ENCODE measurements at regions not wholly inside any gene's neighbourhood (a gene's known extent, or its start where the extent isn't known, plus 50 kb on each side); places are given as distances from the start of the nearest gene placed in this dataset.

GRCh38 chr6:121020656-121021055 lies 313.6 kb downstream of the TBC1D32 start:
- Histone ChIP-seq H3K4me3 (no peak overlapping the region), H3K27me3 (no peaks in the 10 kb centered on the region), H3K27ac (no peak overlapping the region), H3K36me3 (no peaks in the 10 kb centered on the region), H3K9me3 (no peaks in the 10 kb centered on the region), H3K4me1 (no peaks in the 10 kb centered on the region)
- intact Hi-C loops (cut with DNase I; ENCODE audit: low total_unique reads) = no loop called here
- no peak for TF ChIP-seq CTCF (IDR thresholded peaks at IDR 0.05)
- DNase-seq = no peak

GRCh38 chr6:121008553-121008952 lies 325.7 kb downstream of the TBC1D32 start:
- H3K27ac ChIP-seq = no peak overlapping the region
- no peaks in the 10 kb centered on the region for H3K27me3 ChIP-seq
- no peaks in the 10 kb centered on the region for H3K4me1 ChIP-seq
- H3K9me3 ChIP-seq = peaks cover 0 to 8% (median 8%) of the 10 kb centered on the region in 3 donors
- no peaks in the 10 kb centered on the region for H3K36me3 ChIP-seq
- intact Hi-C loops (cut with DNase I; ENCODE audit: low total_unique reads) = no loop called here
- TF ChIP-seq CTCF (IDR thresholded peaks at IDR 0.05) = no peak
- no peak overlapping the region for H3K4me3 ChIP-seq
- no peak for DNase-seq

- TF ChIP-seq CTCF (IDR thresholded peaks at IDR 0.05) = no peak
- no peak for DNase-seq
- Histone ChIP-seq H3K27ac (no peak overlapping the region), H3K9me3 (peaks cover 0 to 12% (median 11%) of the 10 kb centered on the region in 3 donors), H3K4me1 (no peaks in the 10 kb centered on the region), H3K27me3 (no peaks in the 10 kb centered on the region), H3K4me3 (no peak overlapping the region), H3K36me3 (no peaks in the 10 kb centered on the region)
- intact Hi-C loops (cut with DNase I; ENCODE audit: low total_unique reads) = no loop called here
These were observed 328.3 kb downstream of the TBC1D32 start for GRCh38 chr6:121006024-121006423.

GRCh38 chr6:121000381-121000780 lies 333.9 kb downstream of the TBC1D32 start:
- no peak for TF ChIP-seq CTCF (IDR thresholded peaks at IDR 0.05)
- Histone ChIP-seq H3K4me3 (no peak overlapping the region), H3K27me3 (no peaks in the 10 kb centered on the region), H3K27ac (no peak overlapping the region), H3K36me3 (no peaks in the 10 kb centered on the region), H3K9me3 (peaks cover 0 to 11% (median 6%) of the 10 kb centered on the region in 3 donors), H3K4me1 (no peaks in the 10 kb centered on the region)
- DNase-seq = no peak
- intact Hi-C loops (cut with DNase I; ENCODE audit: low total_unique reads) = no loop called here

GRCh38 chr6:120996340-120996739 lies 337.9 kb downstream of the TBC1D32 start:
- no peaks in the 10 kb centered on the region for H3K4me1 ChIP-seq
- no peak for DNase-seq
- no peak for TF ChIP-seq CTCF (IDR thresholded peaks at IDR 0.05)
- no peaks in the 10 kb centered on the region for H3K9me3 ChIP-seq
- no peaks in the 10 kb centered on the region for H3K36me3 ChIP-seq
- no peak overlapping the region for H3K4me3 ChIP-seq
- intact Hi-C loops (cut with DNase I; ENCODE audit: low total_unique reads) = no loop called here
- H3K27ac ChIP-seq = no peak overlapping the region
- H3K27me3 ChIP-seq = no peaks in the 10 kb centered on the region

GRCh38 chr6:120994573-120994967 lies 339.7 kb downstream of the TBC1D32 start:
- intact Hi-C loops (cut with DNase I; ENCODE audit: low total_unique reads) = no loop called here
- Histone ChIP-seq H3K36me3 (no peaks in the 10 kb centered on the region), H3K4me1 (no peaks in the 10 kb centered on the region), H3K27me3 (no peaks in the 10 kb centered on the region), H3K4me3 (no peak overlapping the region), H3K9me3 (no peaks in the 10 kb centered on the region), H3K27ac (no peak overlapping the region)
- no peak for DNase-seq
- TF ChIP-seq CTCF (IDR thresholded peaks at IDR 0.05) = no peak

Data from tibial artery (tissue), 4 donors.